ENCODE measurements at regions not wholly inside any gene's neighbourhood (a gene's known extent, or its start where the extent isn't known, plus 50 kb on each side); places are given as distances from the start of the nearest gene placed in this dataset.

DNA sequence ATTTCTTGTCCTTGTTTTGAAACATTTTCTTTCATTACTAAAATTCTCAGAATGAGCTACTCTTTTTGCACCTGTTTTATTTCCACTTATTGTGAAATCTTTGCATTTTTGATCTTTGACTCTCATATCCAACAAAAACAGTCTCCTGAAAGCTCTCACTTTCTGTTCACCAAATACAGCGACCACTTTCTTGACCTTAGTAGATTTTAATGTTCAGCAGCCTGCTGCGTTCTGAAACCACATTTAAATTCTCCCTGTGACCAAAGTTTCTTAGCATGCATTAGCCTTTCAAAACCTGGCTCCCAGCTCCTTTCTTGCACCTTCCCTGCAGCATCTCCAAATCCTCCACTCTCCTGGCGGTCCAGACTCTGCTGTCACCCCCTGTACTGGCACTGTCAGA, 404.4 kb upstream of the PDE3A start:
- no peak for DNase-seq

DNA sequence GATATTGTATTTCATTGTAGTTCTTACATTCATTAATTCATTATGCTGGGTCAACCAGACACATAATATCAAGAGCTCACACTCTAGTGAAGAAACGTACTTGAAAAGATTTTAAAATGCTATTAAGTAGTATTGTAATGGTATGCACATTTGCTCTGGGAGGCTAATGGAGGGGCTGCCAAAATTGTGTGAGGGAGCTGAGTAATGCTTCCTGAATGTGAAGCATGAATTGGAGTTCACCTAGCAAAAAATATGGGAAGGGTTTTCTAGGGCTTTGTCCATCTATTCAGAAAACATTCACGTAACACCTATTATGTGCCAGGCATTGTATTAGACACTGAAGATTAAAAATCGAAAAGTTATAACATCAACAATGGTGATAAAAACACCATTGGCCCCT, 403.8 kb upstream of the PDE3A start:
- no peak for DNase-seq

- no peak for DNase-seq
Observed at GRCh38 chr12:19965196-19966038, 402.9 kb upstream of the PDE3A start.

DNA sequence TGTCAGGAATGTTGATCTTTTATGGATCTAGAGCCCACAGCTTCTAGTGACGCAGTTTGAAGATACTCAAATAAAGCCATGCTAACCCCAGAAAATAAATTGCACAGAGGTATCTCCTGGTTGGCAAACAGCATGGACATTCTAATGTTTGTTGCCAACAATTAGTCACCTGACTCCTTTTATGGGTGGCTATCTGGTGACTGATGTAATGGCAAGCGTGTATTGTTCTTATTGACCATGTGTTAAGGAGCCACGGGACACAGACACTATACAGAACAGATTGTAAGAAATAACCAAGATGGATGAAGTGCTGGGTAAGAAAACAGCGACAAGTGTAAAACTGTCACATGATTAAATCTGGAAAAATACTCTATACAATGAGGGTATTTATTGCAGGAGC, 401.3 kb upstream of the PDE3A start:
- no peak for DNase-seq

DNA sequence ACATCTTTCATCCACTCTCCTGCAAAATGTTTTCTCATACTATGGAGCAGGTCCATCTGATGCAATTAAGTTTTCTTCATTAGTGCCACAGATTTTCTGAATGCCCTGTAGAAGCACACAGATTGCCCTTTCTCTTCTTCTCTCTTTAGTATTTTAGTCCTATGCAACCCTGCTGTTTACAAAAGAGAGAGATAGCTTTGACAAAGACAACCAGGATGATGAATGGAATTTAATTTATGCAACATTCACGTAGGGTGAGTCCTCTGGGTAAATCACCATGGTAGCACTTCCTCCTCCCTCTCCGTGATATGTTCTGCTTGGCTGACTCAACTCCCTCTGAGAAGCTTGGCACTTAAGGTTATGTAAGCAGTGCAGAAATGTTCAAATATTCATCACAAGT, 400.9 kb upstream of the PDE3A start:
- no peak for DNase-seq

- no peak for DNase-seq
Observed at GRCh38 chr12:19970116-19970515, 398.2 kb upstream of the PDE3A start.

DNA sequence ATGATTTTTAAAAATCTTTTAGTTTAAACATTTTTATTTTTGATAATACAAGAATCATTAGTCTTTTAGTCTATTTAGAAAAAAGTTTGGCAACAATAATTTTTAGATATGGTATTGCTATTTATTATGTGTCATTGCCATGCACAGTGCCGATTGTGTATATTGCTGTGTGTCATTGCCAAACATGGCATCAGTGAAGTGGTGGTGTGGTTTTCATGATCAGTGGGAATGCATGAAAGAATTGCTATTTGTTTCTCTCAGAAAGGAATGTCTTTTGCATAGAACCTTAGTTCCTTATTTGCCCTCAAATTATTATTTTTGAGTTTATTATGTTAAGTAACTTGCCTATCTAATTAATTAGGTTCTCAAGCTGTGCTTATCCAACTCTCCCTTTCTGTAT, 397.5 kb upstream of the PDE3A start:
- no peak for DNase-seq

- DNase-seq: no peak
Observed at GRCh38 chr12:19971361-19972280, 396.7 kb upstream of the PDE3A start.

DNA sequence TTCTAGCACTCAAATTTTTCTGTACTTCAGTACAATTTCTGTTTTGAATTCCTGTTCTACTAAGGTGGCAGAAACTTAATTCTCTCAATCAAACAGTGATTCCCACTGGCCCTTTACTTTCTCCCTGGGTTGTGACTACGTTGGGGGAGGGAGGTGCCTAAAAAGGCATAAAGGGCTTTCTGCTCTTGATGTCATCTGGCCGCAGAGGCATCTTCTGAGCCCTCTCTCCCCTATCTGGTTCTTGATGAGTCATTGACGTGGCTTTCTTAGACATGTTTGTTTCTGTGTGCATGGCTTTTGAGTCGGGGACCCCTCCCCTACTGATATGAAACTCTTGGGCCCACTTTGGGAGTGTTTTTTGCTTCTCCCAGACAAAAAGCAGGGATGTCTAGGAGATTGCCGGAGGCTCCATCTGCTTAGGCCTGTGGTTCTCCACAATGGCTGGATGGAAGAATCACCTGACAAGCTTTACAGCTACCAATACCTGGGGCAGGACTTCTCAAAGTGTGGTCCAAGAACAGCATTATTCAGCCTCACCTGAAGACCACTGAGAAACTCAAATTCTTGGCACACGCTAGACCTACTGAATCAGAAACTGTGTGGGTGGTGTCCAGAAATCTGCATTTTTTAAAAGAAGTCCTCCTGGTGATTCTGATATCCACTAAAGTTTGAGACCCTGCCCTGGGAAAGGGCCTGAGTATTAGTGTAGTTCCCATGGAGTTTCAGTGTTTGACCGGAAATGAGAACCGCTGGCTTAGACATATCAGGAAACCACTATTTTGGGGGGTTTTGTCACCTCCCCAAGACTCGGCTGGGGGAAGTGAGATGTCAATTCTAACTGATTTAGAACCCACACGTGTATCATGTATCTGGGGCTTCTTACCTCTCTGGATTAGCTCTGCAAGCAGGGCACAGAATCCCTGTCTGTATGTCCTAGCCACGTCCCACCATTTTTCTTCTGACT, 395.7 kb upstream of the PDE3A start:
- no peak for DNase-seq

- no peak for DNase-seq
Observed at GRCh38 chr12:19978193-19978592, 390.1 kb upstream of the PDE3A start.

DNA sequence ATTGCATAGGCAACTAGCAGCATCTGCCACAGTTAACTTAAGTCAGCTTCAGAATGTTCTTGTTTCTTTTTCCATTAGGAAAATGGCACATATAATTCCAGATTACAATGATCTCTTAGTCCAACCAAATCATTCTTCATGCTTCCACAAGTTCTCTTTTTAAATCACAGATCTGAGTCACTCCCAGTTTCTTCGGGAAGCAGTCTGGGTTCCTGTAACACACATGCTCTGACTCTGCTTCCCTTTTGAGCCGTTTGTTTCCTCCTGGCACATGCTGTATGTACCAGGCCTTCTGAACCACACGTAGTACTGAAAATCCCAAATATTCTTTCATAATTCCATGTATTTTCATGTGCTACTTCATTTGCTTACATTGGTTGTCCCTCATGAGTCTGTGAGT, 388.8 kb upstream of the PDE3A start:
- no peak for DNase-seq

GRCh38 chr12:19981944-19982343, 386.4 kb upstream of the PDE3A start:
- no peak for DNase-seq

GRCh38 chr12:19988001-19988400, 380.3 kb upstream of the PDE3A start:
- DNase-seq: no peak

DNA sequence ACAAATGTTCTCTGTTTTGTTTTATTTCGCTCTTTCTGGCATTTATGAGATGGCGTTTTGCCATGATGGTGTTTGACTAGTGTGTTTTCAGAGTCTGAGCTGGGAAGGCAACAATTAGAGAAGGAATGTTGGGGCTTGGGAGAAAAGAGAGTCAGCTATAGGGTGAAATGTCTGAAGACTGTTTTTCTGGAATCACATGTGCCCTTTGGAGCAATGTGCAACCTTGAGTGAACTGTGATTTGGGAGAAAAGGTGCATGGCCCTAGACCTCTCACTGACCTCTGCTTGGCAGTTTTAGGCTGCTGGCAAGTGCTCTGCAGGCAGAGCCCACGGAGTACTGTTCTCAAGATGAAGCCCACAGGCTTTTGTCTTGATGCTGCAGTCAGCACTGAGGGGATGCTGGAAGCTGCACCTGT, 379.9 kb upstream of the PDE3A start:
- no peak for DNase-seq

DNA sequence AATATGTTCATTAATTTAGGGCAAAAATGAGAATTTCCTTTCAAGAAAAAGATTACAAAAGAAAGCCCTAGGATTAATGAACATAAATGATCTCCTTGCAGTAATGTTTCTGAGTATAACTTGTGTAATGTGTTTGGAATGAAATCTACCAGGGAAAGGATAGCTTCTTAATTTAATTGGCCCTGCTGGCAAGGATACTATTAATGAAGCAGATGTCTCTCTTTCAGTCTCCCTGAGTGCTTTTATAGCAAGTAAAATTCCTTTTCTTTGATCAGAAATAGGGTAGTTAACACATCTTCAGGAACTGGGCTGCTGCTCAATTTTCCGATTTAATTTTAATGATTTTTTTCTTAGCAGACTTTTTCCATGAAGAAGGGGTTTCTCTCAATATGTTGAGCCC, 379.4 kb upstream of the PDE3A start:
- DNase-seq: no peak

- DNase-seq: no peak
Observed at GRCh38 chr12:19991146-19991545, 377.2 kb upstream of the PDE3A start.

- DNase-seq: no peak
Observed at GRCh38 chr12:19992311-19992710, 376.0 kb upstream of the PDE3A start.

DNA sequence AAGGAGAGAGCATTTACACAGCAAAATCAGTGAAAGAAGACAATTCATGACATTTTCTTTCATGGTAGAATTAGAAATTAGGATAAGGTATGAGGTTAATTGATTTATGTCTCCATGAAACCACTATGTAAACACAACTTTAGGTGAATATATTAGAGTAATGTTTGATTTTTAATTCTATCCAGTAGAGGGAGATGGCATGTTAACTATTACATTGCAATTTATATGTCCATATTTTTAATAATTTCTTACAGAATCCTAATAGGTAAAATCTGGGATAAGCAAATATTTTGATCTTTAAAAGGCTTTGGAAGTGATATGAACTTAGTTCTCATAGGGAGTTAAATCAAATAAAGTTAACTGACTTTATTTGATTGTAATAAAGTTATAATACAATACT, 373.4 kb upstream of the PDE3A start:
- DNase-seq: no peak

GRCh38 chr12:19997656-19998400, 370.5 kb upstream of the PDE3A start:
- DNase-seq: no peak

DNA sequence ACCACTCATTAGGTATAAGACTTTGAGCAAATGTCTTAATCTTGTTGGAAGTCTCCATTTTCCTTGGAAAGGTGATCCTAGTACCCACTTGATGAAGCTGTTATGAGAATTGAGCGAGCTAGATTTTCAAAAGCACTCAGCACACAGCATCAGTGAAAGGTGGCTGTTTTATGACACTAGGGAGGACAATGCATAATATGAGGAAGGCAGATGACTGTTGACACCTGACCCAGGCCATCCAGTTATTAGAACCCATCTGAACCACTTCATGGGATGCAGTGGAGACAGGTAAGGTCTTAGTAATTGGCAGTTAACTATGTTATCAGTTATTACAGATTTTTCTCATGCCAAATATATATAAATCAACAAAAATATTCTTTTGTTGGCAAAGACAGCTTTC, 369.9 kb upstream of the PDE3A start:
- DNase-seq: no peak

- DNase-seq: no peak
Observed at GRCh38 chr12:19998961-19999804, 369.2 kb upstream of the PDE3A start.
